Activated CD4-positive, alpha-beta T cell treated with anti-CD3 and anti-CD28 coated beads, Interleukin-2, amount 50 U/mL, for 4 hours (primary cell): ENCODE measurements at regions not wholly inside any gene's neighbourhood (a gene's known extent, or its start where the extent isn't known, plus 50 kb on each side); places are given as distances from the start of the nearest gene placed in this dataset.

Source experiments
- DNase-seq, 2 experiments: peaks; one replicate each; pipeline ENCODE4 v3.0.0-alpha.2; 2020

DNA sequence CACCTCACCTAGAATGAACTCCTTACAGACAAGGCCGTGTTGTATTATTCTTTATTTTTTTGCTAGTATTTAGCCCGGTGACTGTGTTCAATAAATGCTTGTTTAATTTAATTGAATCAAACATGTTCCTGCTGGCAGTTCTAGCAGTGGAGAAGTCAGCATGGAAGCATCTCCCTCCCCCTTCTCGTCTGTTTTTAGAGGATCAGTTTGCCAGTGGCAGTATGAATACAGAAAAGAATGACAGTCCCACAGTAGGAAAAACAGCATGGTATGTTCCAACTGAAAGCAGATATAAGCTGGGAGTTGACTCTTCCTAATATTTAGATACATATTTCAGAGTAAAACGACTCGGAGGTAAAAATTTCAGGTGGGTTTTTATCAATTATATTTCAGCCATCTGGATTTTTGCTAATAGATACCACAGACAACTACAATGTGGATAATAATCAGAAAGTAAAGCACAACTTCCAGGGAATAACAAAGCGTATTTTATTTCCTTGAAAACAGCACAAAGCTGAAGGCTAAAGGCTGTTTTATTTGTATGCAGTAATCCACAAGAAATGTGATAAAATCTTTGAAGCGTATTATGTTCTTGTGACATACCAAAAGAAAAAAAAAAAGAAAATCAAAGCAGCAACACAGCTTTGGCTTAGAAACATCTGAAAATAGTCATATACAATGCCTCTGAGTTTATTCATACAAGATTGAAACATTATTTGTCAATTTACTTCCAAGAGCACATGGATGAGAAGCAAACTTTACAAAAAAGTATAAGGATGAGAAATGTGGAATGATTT, 244.5 kb upstream of the KCNMB2 start:
- DNase-seq, result no peak

DNA sequence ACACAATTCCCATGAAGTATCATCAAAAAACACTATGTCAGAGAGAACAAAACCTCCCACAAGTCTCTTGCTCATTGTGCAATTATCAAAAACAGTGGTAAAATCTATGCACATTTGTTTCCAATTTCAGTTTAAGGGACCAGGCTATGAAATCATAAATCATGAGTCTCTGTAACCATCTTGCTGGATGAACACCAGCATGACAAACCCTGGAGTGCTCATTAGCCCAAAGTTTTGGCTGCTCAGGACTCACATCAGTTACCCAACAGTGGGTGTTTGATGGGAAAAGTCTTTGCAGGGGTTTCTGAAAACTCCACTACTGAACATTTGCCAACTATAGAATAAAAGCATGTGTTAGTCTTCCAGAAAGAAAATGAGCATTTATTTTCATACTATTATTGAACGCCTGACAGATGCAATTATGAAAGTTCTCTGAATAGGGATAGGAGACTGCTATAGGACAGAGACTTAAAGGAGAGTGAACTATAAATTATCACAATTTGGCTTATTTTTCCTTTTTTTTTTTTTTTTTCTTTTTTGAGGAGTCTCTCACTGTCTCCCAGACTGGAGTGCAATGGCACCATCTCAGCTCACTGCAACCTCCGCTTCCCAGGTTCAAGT, 240.8 kb upstream of the KCNMB2 start:
- no peak for DNase-seq

DNA sequence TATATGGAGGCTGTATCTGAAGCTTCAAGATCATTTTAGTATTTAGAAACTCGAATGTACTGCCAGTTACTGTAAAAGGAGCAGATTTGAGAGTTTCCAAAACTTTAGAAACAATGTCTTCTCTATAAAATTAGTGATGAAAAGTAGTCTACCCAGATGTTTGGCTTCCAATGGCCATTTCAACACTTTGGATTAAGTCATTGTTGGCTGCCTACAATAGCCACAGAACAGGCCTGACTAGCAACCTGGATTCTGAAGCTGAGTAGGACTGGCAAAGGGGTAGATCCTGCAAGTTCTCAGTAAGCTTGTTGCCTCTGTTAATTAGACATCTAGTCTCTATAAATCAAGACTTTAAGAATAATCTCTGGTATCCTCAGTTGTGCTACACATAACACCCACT, 239.0 kb upstream of the KCNMB2 start:
- DNase-seq, result no peak

DNA sequence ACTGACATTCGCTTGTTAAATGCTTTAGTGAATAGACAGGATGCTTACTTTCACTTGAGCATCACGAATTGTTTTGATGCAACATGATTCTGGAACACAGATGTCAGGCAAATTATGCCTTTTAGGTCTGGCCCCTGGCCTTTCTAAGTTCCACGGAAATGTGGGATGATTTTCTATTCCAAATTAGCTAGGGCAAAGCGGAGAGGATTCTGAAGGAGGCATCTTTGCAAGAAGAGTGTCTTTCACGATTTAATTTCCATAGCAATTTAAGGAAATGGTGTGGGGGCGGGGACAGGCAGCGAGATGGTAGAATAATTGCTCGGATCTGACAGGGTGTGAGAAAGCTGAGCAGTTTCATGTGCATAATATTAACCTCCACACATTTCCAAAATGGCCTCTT, 238.5 kb upstream of the KCNMB2 start:
- no peak for DNase-seq

DNA sequence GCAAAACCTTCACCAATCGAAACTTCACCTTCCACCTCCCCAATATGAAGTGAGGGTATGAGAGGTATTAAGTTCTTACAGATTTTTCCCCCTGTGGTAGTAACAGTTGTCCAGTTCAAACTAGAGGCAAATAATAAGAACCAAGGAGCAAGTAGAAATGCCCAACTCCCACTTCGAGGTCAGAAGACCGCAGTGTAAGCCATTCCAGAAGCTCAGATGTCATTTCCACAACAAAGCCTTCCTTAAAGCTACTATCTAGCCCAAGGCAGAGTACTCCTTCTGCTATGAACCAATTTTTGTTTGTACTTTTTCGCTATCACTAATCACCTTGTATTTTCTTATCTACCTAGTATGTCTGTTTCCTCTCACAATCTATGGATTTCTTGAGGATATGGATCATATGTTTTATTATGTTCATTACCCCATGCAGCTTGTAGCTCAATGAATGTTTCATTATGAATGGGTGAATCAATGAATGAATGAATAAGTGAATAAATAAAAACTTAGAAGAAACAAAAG, 235.7 kb upstream of the KCNMB2 start:
- no peak for DNase-seq

DNA sequence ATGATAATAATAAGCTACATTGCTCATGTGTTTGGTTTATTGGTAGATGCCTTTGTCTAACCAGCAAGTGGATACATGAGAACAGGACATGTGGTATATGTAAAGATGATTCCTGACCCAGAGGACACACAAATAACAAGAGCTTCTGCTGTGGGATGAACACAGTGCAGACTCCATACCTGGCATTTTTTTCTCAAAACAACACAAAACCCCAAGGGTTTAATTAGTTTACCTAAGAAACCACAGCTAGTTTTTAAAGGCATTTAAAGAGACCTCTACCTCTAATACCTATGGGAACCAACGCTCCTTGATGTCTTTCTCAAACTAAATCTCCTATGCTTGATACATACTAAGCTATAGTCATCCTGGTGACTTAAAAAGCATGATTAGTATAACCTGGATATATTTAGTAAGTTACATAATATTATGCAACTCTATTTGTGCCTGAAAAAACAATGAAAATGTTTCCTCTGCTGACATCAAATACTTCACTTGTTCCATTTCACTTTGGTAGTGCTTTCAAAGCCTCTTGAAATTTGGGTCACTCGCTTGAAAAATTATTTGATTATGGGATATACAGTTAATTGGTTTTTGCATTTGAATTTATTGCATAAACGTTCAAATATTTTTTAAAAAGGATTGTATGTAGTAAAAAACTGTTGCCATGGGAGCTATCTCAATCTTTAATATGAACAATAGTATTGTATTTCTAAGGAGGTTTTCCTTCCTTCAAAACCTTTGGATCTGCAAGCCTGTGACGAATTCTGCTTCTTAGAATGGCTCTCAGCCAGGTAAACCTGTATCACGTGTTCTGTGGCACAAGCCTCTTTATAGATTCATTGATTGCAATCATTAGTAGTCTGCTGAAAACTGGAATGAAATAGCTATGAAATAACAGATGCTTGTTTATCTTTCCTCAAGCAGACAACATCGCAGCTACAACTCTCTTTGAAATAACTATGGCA, 233.0 kb upstream of the KCNMB2 start:
- no peak for DNase-seq

GRCh38 chr3:178304758-178305467, 231.3 kb upstream of the KCNMB2 start:
- no peak for DNase-seq

DNA sequence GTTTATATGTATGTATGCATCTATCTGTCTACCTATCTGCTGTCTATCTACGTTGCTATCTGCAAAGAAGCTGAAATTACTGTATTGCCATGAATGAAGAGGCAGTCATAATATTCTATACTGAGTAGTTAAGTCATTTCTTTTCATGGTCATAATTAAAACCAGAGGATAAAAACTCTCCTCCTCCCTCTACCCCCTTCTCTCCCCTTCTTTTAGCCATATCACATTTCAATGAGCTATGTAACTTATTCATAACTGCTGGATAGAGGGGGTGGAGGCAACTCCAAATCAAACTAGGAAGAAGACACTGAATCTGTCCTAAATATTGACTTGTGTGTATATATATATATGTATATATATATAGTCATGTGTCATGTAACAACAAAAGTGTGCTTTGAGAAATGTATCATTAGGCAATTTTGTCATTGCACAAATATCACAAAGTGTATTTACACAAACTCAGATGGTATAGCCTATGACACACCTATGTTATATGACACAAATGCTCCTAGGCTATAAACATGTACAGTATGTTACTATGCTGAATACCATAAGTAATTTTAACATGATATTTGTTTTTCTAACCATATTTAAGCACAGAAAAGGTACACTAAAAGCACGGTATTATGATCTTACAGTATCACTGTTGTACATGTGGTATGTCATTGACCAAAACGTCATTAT, 229.7 kb upstream of the KCNMB2 start:
- DNase-seq, result no peak

DNA sequence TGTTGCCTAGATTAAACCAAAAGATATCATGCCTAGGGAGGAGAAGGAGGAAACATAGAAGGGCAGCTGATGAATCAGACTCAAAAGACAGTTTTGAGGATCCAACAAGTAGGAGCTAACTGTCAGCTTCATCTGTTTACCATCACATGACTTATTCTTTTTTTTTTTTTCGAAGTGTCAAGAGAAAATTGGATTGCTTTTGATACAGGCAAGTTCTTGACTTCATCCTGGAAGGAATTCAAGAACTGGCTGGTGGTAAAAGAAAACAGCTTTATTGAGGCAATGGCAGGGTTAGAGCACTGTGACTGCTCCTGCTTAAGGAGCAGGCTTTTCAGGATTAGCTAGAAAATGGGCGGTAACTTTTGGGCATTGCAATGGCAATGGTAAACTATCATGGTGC, 227.5 kb upstream of the KCNMB2 start:
- no peak for DNase-seq

DNA sequence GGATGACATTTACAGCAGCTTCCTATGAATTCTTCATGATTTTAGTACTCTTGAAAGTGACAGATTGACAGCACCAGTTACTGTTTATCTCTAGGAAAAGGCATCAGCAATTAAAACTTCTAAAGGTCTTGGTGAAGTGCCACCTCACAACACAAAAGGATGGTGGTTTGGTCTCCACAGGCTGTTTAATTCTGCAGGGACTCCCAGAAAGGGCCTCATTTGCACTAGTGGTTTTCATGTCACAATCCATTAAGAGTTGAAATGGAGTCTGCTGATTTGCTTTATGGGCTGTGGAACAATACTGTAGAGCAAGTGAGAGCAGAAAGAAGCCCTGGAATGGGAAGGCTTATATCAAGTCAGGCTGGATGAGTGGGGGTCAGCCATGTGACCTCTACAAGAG, 225.3 kb upstream of the KCNMB2 start:
- DNase-seq, result no peak

DNA sequence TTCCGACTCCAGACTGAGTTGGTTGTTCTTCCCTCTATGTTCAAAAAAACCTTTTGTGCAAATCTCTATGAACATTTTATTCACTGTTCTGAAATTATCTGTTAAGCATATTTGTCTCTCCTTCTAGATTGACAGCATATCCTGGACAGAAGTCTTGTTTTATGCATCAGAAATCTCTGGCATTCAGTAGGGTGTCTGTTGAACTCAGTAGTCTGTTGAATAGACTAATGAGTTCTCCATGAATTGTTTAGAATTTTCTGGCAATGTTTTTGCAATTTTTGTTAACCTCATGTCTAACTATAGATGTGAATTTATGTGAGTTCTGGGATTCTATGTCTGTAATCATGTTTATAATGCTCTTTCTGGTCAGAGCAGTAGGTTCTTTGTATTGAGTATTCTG, 222.5 kb upstream of the KCNMB2 start:
- no peak for DNase-seq

DNA sequence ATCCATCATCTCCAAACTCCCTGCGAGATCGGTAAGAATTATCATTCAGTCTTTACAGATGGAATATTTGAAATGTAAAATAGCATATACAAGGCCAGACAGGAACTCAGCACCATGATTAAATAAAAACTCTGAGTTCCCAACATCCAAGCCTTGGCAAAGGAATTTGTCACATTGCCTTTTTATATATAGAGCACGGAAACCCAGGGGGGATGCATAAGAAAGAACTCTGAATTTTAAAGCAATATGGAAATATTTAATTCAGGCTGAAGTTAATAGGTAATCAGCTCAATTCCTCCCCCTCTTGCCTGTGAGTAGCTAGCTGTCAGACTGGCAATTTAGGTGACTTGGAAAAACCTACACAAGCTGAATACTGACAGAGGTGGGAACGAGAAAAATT, 217.9 kb upstream of the KCNMB2 start:
- no peak for DNase-seq

GRCh38 chr3:178318941-178319816, 217.1 kb upstream of the KCNMB2 start:
- DNase-seq, result no peak

DNA sequence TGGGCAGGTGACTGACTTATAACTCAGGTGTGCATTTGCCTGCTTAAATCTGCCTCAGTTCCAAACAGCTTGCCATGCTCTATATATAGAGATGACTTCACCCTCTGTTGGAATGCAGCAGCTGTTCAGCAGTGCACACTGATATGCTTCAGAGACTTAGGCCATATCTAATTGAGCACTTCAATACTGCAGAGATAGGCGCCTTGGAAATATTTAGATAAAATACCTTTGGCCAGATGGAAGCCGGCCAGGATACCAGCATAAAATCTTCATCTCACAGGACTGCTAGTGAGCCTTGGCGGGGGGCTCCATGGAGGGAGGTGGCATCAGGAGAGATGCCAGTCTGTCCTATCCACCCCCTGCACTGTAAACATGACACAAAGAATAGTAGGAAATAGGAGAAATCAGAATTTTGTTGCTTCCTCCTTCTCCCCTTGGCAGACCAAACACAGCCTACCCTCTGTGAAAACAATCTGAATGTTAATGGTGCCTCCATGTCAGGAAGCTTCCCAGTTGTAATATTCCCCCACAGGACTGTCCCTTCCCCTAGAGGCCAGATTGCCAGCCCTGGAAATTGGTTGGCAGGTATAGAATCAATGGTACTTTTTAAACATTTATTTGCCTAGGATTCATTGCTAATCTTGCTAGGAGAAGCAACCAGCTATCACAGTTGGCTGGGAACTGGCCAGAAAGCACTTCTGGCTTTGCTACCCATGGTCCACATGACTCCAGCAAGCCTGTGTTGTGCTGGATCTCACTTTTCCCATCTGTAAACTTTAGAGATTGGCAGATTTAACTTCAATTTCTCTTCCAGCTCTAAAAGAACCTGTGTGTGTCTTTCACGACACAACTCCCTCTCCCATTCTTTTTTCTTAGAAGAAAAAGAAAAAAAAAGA, 215.5 kb upstream of the KCNMB2 start:
- no peak for DNase-seq

DNA sequence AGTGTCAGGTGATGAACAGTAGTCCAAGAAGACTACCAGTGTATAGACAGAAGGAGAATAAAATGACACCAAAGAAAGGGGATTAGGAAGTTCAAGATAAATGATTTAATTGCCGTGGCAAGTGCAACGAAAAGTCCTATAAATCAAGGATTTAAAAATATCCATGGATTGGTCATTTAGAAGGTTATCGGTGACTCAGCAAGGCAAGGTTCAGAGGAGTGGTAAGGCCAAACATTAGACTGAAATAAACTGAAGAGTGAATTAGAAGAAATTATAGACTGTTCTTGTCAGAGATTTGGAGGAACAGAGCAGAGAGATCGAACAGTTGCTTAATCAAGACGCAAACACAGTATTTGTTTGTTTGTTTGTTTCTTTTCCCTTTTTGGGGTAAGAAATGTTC, 211.9 kb upstream of the KCNMB2 start:
- no peak for DNase-seq

- DNase-seq, result no peak
These were observed 210.9 kb upstream of the KCNMB2 start for GRCh38 chr3:178325330-178325729.

GRCh38 chr3:178329936-178330335, 206.3 kb upstream of the KCNMB2 start:
- no peak for DNase-seq

DNA sequence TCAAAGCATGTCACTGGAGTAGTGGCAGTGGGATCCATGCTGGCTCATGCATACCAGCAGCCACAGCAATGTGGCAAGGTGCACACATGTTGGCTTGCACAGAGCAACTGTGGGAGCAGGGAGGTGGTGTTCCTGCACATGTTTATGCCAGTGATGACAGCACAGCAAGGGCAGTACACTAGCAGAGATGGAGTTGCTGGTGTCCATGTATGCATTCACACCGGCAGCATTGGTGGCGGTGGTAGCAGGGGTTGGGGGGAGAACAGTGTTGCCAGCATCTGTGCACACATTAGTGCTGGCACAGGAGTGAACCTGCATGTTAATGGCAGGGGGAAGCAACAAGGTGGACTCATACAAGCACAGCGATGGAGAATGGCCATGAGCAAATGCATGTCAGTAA, 202.0 kb upstream of the KCNMB2 start:
- DNase-seq, result no peak

DNA sequence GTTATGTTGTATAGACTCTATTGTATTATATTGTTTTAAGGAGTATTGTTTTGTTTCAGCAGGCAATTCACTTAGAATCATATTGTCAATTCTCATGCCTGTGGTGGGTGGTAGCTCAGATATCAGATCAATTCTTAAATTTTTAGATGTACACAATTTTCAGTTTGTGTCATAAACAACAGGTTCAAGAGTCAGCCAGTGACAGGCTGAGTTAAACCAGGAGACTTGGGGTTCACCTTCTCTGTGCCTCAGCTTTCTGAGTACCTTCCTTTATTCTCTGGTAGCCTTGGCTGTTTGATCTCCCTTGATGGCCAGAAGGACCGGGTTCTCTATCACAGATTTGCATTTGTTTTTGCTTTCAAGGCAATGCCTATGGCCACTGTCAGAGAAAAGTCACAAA, 199.9 kb upstream of the KCNMB2 start:
- DNase-seq, result no peak

- no peak for DNase-seq
These were observed 195.7 kb upstream of the KCNMB2 start for GRCh38 chr3:178340506-178340905.
